Neural progenitor cell (in vitro differentiated cells): ENCODE measurements at regions not wholly inside any gene's neighbourhood (a gene's known extent, or its start where the extent isn't known, plus 50 kb on each side); places are given as distances from the start of the nearest gene placed in this dataset.

ENCODE experiments used
- CTCF ChIP-seq: fragments of 200-600 bp; sonication (generic); IDR thresholded peaks from 2 replicates; pipeline ENCODE4 v1.5.1; 2017; ENCODE audit warnings: antibody characterized with exemption, mild to moderate bottlenecking
- EZH2phosphoT487 ChIP-seq: fragments of 200-600 bp; sonication (generic); IDR thresholded peaks from 2 replicates; pipeline ENCODE4 v1.6.1; 2017; ENCODE audit warnings: antibody characterized with exemption

- TF ChIP-seq CTCF, result no peak
- no peak for TF ChIP-seq EZH2phosphoT487
Observed at GRCh38 chr4:15186149-15186548, 183.9 kb downstream of the CPEB2 start.
